OCI-LY3 (cell line): ENCODE measurements at regions not wholly inside any gene's neighbourhood (a gene's known extent, or its start where the extent isn't known, plus 50 kb on each side); places are given as distances from the start of the nearest gene placed in this dataset.
"Not testable (repeated sequence)": the region's sequence is repeated elsewhere in the genome, so short reads cannot be mapped to it uniquely, and the experiment has no call there.

Source experiments
- H2AFZ ChIP-seq: fragments of 200-600, 300-600 bp; shearing (Covaris generic); 2 replicates; pipeline ENCODE4 v1.6.0; 2014; ENCODE audit warnings: antibody characterized with exemption, low read depth, low read length
- H3K27ac ChIP-seq: fragments of 200-600, 300-600 bp; sonication (generic); 2 replicates; pipeline ENCODE4 v1.5.1; 2014; ENCODE audit warnings: mild to moderate bottlenecking, low read length, moderate library complexity, mixed read lengths
- H3K27me3 ChIP-seq: fragments of 200-600, 300-600 bp; sonication (generic); 2 replicates; pipeline ENCODE4 v1.6.1; 2014; ENCODE audit warnings: low read depth, low read length, mixed read lengths
- H3K36me3 ChIP-seq: fragments of 200-600, 300-600 bp; sonication (generic); replicated peaks from 2 replicates; pipeline ENCODE3; 2014; ENCODE audit warnings: low read depth, low read length, mixed read lengths
- H3K4me1 ChIP-seq: fragments of 300-600, 200-600 bp; sonication (generic); 2 replicates; pipeline ENCODE4 v1.6.1; 2014; ENCODE audit warnings: low read length, mixed read lengths
- H3K4me2 ChIP-seq: fragments of 200-600, 300-600 bp; sonication (generic); 2 replicates; pipeline ENCODE4 v1.6.1; 2014; ENCODE audit warnings: low read length, mixed read lengths
- H3K4me3 ChIP-seq: fragments of 300-600, 200-600 bp; sonication (generic); 2 replicates; pipeline ENCODE4 v1.5.1; 2014; ENCODE audit warnings: antibody characterized with exemption, mild to moderate bottlenecking, low read length, moderate library complexity
- H3K79me2 ChIP-seq: fragments of 300-600, 200-600 bp; shearing (Covaris generic); 2 replicates; pipeline ENCODE4 v1.6.1; 2014; ENCODE audit warnings: mild to moderate bottlenecking, low read length, mixed read lengths
- H3K9ac ChIP-seq: fragments of 300-600, 200-600 bp; shearing (Covaris generic); 2 replicates; pipeline ENCODE4 v1.6.0; 2014; ENCODE audit warnings: mild to moderate bottlenecking, low read length, moderate library complexity
- H3K9me3 ChIP-seq: fragments of 200-600, 300-600 bp; shearing (Covaris generic); 2 replicates; pipeline ENCODE4 v1.6.1; 2014; ENCODE audit warnings: low read length, mixed read lengths; ENCODE audit not compliant: insufficient read depth
- H4K20me1 ChIP-seq: fragments of 200-600, 300-600 bp; sonication (generic); 2 replicates; pipeline ENCODE4 v1.6.1; 2016; ENCODE audit warnings: low read length, mixed read lengths; ENCODE audit not compliant: insufficient read depth
- EZH2phosphoT487 ChIP-seq: fragments of 200-600 bp; shearing (Covaris generic); IDR thresholded peaks from 2 replicates; pipeline ENCODE4 v1.6.1; 2018; ENCODE audit warnings: antibody characterized with exemption, mixed run types, low read depth
- TF ChIP-seq, protein P1 (sequence below): fragments of 200-600, 300-600 bp; sonication (generic); IDR thresholded peaks from 2 replicates; pipeline ENCODE4 v1.5.1; 2014; ENCODE audit warnings: antibody characterized with exemption, low read length, low read depth

DNA sequence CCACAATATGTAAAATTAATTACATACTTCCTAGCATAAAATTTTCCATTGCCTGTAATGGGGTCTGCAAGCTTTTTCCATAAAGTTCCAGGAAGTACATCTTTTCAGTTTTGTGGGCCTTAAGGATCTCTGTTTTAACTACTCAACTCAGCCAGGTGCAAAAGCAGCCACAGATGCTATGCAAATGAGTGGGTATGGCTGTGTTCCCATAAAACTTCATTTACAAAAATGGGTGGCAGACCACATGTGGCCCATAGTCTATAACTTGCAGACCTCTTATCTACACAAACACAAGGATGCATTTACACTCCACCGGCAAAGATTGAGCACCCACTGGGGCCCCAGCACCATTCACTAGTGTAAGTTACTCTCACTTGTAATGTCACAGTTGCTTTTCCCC, 123.1 kb downstream of the ARHGAP11B start:
- not testable (repeated sequence) for H3K27me3 ChIP-seq, H3K36me3 ChIP-seq, H2AFZ ChIP-seq, H3K4me3 ChIP-seq, H3K27ac ChIP-seq, H3K9me3 ChIP-seq, H3K79me2 ChIP-seq, H3K9ac ChIP-seq, H3K4me1 ChIP-seq, H3K4me2 ChIP-seq, H4K20me1 ChIP-seq

DNA sequence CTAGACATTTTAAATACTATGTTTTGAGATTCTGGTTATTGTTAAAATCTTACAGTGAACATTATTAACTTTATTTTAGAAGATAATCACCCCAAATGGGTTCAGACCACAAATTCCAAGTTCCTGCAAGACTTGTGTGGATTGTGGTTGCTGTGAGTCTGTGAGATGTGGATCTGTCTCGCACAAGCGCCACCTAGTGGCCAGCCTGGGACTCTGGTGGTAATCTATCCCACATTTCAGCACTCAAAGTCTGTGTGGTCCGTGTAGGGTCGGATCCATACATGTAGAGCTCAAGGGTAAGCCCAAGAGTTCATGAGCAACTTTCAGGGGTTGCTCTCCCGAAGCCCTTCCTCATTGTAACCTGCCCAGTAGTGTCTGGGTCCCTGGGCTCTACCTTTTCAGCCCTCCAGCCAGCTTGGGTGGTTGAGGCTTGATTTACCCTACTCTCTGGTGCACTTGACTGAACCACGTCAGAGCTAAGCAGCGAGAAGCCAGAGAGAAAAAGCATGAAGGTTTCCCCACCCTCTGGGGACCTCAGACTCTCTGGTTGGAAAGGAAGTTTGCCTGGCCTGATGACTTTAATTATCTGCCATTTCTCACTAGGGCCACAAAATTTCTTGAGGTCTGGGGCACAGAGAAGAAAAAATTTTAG, 129.2 kb downstream of the ARHGAP11B start:
- not testable (repeated sequence) for H3K9ac ChIP-seq, H3K9me3 ChIP-seq, H2AFZ ChIP-seq, H3K4me1 ChIP-seq, H3K27me3 ChIP-seq, H3K36me3 ChIP-seq, H3K4me3 ChIP-seq, H3K4me2 ChIP-seq, H3K79me2 ChIP-seq, H4K20me1 ChIP-seq, H3K27ac ChIP-seq
- TF ChIP-seq, protein P1, sequence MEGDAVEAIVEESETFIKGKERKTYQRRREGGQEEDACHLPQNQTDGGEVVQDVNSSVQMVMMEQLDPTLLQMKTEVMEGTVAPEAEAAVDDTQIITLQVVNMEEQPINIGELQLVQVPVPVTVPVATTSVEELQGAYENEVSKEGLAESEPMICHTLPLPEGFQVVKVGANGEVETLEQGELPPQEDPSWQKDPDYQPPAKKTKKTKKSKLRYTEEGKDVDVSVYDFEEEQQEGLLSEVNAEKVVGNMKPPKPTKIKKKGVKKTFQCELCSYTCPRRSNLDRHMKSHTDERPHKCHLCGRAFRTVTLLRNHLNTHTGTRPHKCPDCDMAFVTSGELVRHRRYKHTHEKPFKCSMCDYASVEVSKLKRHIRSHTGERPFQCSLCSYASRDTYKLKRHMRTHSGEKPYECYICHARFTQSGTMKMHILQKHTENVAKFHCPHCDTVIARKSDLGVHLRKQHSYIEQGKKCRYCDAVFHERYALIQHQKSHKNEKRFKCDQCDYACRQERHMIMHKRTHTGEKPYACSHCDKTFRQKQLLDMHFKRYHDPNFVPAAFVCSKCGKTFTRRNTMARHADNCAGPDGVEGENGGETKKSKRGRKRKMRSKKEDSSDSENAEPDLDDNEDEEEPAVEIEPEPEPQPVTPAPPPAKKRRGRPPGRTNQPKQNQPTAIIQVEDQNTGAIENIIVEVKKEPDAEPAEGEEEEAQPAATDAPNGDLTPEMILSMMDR = peak; percentile 17; the same call in 1 of the 2 replicates

DNA sequence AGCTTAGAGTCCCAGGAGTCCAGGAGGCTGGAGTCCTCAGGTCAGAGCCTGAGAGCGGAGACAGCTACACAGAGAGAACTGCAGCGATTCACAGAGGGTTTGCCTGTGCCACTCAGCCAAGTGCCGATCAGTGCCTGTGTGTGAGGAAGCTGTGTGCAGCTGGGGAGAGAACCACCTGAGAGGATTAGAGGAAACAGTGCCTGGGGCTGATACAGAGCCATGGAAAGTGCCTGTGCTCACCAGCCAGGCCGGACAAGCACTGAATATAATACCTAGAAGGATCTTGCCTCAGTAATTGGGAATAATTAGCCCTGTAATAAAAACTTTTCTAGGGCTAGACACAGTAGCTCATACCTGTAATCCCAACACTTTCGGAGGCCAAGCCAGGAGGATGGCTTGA, 134.7 kb downstream of the ARHGAP11B start:
- H4K20me1 ChIP-seq, H3K36me3 ChIP-seq, H3K79me2 ChIP-seq: not testable (repeated sequence)

DNA sequence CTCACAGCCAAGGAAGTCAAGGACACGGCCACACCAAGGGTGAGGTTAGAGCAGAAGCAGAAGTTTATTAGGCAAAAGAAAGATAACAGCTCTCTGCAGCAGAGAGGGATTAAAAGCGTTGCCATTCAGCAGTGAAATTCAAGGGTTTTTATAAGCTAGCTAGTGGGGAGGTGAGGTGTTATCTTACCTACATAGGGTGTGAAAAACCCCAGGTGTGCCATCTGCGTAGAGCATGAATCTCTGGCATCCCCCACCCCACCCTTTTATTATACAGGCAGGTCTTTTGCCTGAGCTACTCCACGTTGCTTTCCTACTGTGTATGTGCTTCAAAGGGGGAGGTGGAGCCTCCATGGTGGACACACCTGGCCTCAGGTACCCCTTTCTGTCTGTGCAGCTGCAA, 135.4 kb downstream of the ARHGAP11B start:
- not testable (repeated sequence) for H3K27ac ChIP-seq, H3K4me3 ChIP-seq, H4K20me1 ChIP-seq, H2AFZ ChIP-seq, H3K9ac ChIP-seq, H3K36me3 ChIP-seq, H3K4me1 ChIP-seq, H3K4me2 ChIP-seq, H3K27me3 ChIP-seq, H3K9me3 ChIP-seq, H3K79me2 ChIP-seq

More for the DNA sequence above, 134.7 kb downstream of the ARHGAP11B start:
- not testable (repeated sequence) for H3K27ac ChIP-seq, H3K4me2 ChIP-seq, H3K27me3 ChIP-seq, H2AFZ ChIP-seq, H3K4me1 ChIP-seq, H3K4me3 ChIP-seq, H3K9ac ChIP-seq, H3K9me3 ChIP-seq

DNA sequence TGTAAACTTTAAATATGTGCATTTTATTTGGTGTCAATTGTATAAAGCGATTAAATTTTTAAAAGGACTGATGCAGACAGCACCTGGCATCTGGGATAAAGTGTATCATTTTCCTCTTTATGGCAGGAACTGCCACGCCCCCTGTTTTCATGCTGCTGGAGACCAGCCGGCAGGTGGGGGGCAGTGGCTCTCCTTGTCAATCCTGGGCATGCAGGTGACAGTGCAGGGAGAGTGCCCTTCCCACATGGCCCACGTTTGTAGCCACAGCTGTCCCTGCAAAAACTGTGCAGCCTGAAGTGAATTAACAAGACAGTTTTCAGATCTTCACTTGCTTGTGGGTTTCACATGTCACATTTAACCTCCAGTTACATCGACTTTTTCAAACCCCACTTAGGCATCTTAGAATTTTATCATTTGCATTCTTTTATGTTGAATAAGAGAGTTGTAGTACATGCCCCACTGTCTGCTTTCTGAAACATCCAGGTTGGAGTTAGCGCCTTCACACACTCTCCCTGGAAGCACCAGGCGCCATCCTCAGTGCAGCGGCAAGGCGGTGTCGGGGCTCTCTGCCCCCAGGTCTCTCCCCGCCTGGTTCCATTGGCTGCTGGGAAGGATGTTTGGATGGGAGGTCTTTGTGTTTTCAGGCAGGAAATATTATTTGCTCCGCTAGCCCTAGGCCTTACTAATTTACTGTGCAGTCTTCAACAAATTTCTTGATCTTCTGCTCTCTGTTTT, 134.2 kb upstream of the FAN1 start:
- H3K9me3 ChIP-seq, H3K4me1 ChIP-seq, H3K79me2 ChIP-seq, H4K20me1 ChIP-seq, H3K27ac ChIP-seq, H2AFZ ChIP-seq, H3K9ac ChIP-seq, H3K36me3 ChIP-seq, H3K4me2 ChIP-seq, H3K4me3 ChIP-seq, H3K27me3 ChIP-seq: not testable (repeated sequence)

DNA sequence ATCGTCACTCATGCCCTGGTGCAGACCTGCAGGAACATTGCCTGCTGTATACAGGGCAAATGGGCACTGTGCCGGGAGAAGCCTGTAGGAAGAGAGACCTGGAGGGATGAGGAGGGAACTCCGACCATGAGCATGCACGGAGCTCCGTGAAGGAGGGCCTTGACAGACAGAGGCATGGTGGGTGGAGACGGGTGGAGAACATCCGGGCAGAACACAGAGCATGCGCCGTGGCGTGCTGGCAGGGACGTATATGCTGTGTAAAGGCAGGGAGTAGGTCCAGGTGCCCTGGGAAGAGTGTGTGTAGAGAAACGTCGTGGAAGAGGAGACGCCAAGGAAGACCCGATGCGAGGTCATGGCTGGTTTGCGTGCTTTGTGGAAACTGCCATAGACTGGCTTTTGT, 133.0 kb upstream of the FAN1 start:
- TF ChIP-seq, protein P1 = no peak
- no peak for TF ChIP-seq EZH2phosphoT487
- no peaks in the 10 kb centered on the region for H3K27me3 ChIP-seq
- H3K36me3 ChIP-seq = peaks cover 4% of the 10 kb centered on the region
- H3K79me2 ChIP-seq = no peaks in the 10 kb centered on the region
- H2AFZ ChIP-seq = no peak overlapping the region
- H3K4me1 ChIP-seq = no peaks in the 10 kb centered on the region
- H3K4me3 ChIP-seq = no peak overlapping the region
- H3K27ac ChIP-seq = no peak overlapping the region
- H4K20me1 ChIP-seq = no peaks in the 10 kb centered on the region
- H3K9ac ChIP-seq = no peak overlapping the region
- no peaks in the 10 kb centered on the region for H3K9me3 ChIP-seq
- H3K4me2 ChIP-seq = no peak overlapping the region
